Effector CD8-positive, alpha-beta T cell (primary cell): ENCODE measurements at regions not wholly inside any gene's neighbourhood (a gene's known extent, or its start where the extent isn't known, plus 50 kb on each side); places are given as distances from the start of the nearest gene placed in this dataset.
"Not testable (repeated sequence)": the region's sequence is repeated elsewhere in the genome, so short reads cannot be mapped to it uniquely, and the experiment has no call there.

Experiments
- DNase-seq: peaks from one replicate; lab custom pipeline; 2025; lab: John Stamatoyannopoulos, UW

GRCh38 chr6:21772884-21773575 is 179.5 kb downstream of the SOX4 start:
- no peak for DNase-seq

GRCh38 chr6:21773576-21773968 is 180.0 kb downstream of the SOX4 start:
- DNase-seq = no peak

DNA sequence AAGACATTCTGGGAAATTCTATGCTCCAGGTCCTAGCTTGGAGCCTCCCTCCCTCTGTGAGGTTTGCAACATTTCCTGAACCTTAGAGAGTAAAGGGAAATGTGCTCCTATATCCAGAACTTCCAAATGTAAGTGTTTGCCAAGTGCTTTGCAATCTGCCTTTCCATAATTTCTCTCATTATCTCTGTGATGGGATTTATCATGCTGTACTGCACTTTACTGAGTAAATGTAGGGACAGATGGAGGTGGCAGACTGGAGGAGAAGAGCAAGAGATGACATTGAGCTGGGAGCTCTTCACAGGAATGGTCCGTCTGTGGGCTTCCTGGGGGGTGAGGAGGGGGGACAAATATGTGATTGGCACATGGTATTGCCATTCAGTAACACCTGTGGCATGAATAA is 184.3 kb downstream of the SOX4 start:
- no peak for DNase-seq

- DNase-seq = no peak
Observed at GRCh38 chr6:21780141-21780540, 186.6 kb downstream of the SOX4 start.

DNA sequence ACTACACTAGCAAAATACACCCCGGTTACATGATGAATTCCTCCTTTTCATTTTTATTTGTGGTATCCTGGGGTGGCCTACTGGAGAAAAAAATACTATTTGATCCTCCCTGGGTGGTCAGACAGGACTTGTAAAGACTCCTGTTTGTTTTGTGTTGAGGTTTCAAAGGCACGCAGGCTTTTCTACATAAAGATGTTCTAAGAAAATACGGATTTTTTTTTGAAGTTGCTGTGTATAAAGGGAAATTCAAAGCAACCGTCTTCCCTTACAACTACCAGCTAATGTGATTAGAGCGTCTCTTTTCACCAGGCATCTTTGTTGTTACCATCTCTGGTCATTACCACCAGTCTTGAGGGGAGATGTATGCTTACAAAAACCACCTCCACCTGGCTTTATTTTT is 187.1 kb downstream of the SOX4 start:
- DNase-seq = no peak

- DNase-seq = no peak
Observed at GRCh38 chr6:21781128-21781527, 187.6 kb downstream of the SOX4 start.

DNA sequence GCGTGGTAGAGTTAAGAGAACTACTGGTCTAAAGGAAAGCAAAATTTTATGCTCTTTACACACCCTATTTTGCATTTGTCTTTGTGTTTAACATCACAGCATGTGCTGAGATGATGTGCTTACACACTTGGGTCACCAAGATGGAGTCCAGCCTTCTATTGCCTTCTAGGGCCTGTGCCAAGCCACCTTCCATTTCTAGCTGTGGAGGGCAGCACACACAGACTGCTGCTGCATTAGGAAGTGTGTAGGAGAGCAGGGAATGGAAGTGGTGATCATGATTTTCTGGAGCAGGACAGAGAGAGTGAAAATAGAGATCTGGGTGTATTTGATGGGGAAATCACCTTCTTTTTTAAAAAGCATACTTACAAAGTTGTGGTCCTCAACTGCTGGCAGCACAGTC is 191.6 kb downstream of the SOX4 start:
- no peak for DNase-seq

- DNase-seq = no peak
Observed at GRCh38 chr6:21791056-21791455, 197.5 kb downstream of the SOX4 start.

DNA sequence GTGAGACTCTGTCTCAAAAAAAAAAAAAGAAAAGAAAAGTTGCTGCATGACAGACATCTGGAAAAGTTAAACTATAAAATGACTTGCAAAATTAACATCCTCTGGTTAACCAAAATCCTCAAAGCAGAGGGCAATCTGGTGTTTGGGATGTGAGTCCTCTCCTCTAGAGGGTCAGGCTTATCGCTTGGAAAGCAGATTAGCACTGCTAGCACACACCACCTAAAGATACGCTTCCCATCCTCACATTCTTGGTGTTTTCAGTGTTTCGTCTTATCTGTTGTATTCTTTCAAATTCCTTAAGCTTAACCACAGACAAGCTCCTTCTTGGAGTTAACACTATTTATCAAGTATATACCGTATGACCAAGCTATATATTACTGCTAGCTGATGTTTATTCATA is 198.0 kb downstream of the SOX4 start:
- no peak for DNase-seq

DNA sequence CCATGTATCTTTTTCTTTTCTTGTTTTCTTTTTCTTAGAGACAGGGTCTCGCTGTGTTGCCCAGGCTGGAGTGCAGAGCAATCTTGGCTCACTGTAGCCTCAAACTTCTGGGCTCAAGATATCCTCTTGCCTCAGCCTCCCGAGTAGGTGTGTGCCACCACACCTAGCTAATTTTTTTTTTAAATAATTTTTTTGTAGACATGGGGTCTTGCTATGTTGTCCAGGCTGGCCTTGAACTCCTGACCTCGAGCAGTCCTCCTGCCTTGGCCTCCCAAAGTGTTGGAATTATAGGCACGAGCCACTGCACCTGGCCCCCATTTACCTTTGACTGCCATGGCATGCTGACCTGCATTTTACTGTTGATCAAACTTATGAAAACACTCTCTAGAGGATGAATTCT is 198.6 kb downstream of the SOX4 start:
- no peak for DNase-seq

GRCh38 chr6:21796979-21797378 is 203.4 kb downstream of the SOX4 start:
- not testable (repeated sequence) for DNase-seq

DNA sequence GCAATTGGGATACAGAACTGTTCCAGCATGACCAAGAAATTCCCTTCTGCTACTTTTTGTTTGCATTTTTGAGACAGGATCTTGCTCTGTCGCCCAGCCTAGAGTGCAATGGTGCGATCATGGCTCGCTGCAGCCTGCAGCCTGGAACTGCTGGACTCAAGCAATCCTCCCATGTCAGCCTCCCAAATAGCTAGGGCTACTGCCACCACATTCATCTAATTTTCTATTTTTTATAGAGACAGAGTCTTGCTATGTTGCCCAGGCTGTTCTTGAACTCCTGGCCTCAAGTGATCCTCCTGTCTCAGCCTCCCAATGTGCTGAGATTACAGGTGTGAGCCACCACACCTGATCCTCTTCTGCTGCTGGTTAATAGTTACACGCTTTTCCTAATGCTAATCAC is 204.9 kb downstream of the SOX4 start:
- no peak for DNase-seq

DNA sequence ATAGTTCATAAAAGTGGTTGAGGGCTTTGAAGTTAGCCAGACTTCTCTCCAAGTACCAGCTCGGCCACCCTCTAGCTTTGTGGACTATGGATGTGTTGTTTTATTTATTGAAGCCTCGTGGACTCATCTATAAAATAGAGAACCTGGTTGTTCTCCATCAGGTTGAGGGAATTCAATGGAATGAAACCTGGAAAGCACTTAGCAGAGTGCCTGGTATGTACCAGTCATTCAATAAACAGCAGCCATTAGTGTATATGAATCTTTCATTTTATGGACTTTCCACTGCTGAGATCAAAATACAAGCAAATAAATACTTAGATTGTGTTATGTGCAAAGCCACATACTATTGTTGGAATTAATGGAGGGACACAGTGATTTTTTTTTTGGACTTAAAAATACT is 206.8 kb downstream of the SOX4 start:
- no peak for DNase-seq

DNA sequence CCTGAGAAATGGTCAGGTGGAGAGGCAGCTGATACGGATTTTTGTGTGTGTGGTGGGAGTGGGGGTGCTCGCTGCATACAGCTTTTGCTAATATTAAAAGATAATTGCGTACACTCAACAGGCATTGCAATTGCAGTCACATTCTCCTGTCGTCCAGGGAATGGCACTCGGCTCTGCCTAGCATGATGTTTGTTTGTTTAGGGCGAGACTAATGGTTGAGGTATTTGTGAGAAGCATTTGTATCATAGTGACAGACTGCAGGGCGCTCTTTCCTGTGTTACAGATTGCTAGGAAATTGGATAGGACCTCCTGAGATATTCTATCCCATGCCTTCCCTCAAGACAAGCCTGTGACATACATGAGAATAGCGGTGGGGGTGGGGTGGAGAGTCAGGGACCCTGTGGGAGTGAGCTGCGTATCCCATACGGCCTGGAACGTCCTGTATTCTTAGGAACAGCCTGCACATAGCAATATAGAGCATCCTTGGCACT is 207.4 kb downstream of the SOX4 start:
- no peak for DNase-seq

DNA sequence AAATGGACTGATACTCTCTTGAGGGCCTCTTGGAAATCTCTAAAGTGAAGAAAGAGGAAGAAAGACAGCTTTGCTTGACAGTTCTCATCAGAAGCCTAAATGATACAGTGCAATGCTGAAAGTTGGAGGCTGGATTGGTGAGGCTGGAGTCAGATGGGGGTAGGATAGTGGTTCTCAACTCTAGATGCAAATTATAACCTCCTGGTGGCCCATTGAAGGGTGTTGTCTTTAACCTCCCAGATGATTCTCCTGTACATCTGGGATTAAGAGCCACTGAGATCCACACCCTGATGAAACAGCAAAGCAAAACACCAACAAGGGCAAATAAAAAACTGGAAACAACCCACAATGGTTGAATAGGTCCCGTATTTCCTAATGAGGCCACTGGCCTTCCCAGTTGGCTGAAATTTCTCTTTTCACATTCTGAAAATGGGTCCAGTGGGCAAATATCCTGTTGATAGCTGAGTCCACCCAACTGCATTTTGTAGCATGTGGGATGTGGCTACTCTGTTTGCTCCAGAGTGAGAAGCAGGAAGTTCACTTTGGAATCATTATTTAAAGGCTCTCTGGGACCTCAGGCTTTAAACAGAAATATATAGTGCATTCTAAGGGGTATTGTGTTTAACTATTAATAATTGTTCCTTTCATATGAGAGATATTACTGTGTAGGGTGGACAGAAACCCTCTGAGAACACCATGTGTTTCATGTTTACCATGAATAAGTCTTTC is 208.1 kb downstream of the SOX4 start:
- no peak for DNase-seq

DNA sequence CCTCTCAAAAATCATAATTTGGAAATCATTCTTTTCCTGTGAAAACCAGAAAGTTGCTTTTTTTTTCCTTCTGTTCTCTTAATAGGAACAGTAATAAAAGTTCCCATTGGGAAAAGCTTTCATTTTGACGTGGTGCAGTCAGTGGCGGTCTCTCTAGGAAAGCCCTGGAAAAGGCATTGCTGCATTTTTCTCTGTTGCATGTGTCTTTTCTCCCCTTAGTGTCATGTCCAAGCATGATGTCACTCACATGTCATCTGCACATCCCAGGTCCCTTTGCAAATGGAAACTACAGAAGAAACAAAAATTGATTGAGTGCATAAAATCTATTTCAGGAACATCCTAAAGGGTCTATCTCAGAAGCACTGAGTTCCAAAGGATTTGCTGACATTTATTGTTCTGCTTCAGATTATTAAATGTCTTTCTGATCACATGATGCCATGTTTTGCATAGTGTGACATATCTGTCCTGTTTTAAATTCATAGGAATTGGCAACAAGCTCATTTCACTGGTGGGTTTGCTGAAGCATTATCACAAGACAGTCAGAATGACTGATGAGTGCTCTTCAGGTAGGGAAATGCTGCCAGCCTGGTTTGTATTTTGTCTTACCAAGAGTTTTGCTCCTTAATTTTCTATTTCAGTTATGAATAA is 208.7 kb downstream of the SOX4 start:
- no peak for DNase-seq

DNA sequence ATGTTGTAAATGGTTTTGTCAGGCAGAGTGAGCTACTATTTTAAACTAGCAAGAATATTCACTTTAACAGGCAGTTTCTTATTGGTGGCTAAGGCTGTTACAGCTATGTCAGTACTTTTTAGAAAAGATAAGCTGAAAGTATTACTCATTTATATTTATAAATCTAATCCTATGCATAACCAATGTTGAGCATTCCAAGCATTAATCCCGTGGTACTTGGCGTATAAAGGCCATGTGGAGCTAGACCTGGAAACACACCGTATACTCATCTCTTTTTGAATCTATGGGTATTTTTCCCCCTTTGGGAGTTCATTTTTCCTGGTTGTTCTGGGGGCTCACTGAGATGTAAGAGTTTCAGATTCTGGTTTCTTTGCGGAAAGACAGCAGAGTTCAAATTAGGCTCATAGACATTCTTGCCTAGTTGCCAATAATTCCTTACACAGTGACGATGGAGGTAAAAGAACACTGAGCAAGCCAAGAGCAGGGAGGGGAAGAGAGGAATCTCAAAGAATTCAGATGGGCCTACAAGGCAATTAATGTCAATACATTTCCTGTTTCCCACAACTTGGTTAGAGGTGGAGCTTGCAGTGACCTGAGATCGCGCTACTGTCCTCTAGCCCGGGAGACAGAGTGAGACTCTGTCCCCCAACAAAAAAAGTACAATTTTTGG is 211.5 kb downstream of the SOX4 start:
- DNase-seq = no peak

GRCh38 chr6:21807299-21808044 is 213.9 kb downstream of the SOX4 start:
- no peak for DNase-seq

DNA sequence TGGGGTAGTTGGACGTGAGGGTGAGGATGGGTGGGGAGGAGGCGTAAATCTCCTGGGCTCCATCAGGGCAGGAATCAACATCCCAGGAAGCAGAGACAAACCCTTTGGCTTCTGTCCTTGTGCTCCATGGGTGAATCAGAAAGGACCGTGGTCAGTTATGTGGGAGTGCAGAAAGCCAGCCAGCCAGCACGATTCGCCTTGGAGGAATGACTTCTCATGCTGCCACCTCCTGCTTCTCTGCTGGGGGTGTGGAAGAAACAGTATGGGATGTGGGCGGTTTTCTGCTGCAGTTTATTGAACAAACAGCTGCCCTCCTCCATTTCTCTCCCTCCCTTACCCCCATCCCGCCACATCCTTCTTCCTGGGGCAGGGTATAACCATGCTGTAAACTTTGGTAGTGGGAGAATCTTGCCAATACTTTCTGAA is 214.5 kb downstream of the SOX4 start:
- no peak for DNase-seq

GRCh38 chr6:21808551-21809242 is 215.1 kb downstream of the SOX4 start:
- no peak for DNase-seq

- DNase-seq = no peak
Observed at GRCh38 chr6:21811484-21811883, 217.9 kb downstream of the SOX4 start.
